IPS DF 4.7 (cell line): ENCODE measurements at regions not wholly inside any gene's neighbourhood (a gene's known extent, or its start where the extent isn't known, plus 50 kb on each side); places are given as distances from the start of the nearest gene placed in this dataset.
A peak's percentile ranks its signal among the peaks of the same experiment; 100 is the strongest.

Source experiments
- DNase-seq: peaks from one replicate; pipeline ENCODE4 v3.0.0-alpha.2; 2013; ENCODE audit warnings: low spot score; ENCODE audit errors: extremely low read depth

DNA sequence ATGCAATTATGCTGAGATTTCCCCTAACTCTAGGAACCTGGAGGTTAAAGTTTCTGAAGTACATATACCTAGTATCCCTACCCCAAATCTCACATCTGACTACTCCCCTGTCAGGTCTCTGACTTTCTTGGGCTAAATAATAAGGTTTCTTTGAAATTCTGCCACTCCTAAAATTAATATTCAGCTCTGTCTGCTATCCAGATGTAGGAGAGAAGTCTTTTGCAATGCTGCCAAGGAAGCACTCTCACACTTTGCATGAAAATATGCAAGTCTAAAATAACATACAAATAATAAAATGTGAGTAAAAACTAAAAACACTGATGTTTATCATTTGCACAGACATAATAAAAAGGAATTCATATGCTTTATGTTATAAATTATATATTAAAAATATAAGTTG, 196.9 kb upstream of the LRFN5 start:
- DNase-seq, result no peak

DNA sequence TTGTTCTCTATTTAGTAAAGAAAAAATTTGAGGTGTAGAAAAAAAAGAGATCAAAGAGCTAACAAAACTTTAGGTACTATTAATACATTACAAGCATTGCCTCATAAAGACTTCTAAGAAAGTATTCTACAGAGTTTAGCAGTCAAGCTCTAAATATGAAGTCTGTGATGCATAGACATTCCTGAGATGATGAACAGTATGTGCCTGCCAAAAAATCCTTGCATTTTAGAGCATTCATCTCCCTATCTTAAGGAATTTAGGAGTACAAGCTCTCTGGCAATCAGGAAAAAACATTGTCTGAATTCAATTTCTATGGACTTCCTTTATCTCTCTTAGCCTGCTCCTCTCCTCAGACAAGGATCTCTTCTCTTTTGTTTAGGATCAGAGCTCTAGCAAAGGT, 202.6 kb upstream of the LRFN5 start:
- no peak for DNase-seq

- peak; percentile 19 for DNase-seq
These were observed 203.3 kb upstream of the LRFN5 start for GRCh38 chr14:41403360-41403759.

GRCh38 chr14:41397926-41398325, 208.8 kb upstream of the LRFN5 start:
- no peak for DNase-seq

GRCh38 chr14:41393512-41393911, 213.2 kb upstream of the LRFN5 start:
- DNase-seq, result no peak

GRCh38 chr14:41392226-41392625, 214.4 kb upstream of the LRFN5 start:
- DNase-seq, result no peak

GRCh38 chr14:41389355-41389754, 217.3 kb upstream of the LRFN5 start:
- no peak for DNase-seq

DNA sequence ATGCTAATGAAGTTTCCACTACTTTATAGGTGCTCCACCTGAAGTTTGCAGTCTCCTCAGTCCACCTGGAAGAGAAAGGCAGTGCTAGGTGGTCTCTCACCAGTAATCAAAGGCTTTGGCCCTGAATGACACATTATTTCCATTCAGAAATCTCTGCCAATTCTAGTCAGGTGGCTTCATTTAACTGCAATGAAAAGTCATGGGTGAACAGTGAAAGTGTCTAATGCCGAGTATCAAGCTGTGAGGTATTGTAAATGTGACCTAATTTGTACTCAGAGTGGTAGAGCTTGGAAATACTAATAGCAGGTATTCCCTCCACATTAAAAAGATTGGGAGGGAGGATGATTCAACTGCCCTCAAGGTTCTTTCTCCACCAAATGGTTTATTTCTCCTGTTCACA, 220.9 kb upstream of the LRFN5 start:
- DNase-seq, result no peak

GRCh38 chr14:41380017-41380416, 226.7 kb upstream of the LRFN5 start:
- DNase-seq, result no peak

DNA sequence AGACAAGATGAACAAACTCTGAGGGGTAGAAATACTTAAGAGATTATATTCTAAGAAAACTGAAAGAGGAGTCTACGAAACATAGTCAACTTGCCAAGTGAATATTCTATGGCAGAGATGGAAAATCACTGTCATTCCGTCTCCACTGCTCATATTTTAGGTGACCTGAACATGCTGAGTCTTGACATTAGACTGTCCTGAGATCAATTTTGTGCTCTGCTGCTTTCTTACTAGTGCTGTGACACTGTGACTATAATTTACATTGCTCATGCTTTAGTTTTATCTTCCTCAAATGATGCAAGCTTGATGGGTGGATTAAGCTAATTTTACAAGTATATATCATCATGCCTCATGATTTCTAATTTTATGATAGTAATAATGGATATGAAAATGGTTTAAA, 228.2 kb upstream of the LRFN5 start:
- DNase-seq, result no peak

GRCh38 chr14:41377932-41378331, 228.7 kb upstream of the LRFN5 start:
- no peak for DNase-seq

GRCh38 chr14:41374092-41374491, 232.6 kb upstream of the LRFN5 start:
- DNase-seq, result no peak

- peak; percentile 7 for DNase-seq
These were observed 244.5 kb upstream of the LRFN5 start for GRCh38 chr14:41362139-41362538.

GRCh38 chr14:41360126-41360525, 246.6 kb upstream of the LRFN5 start:
- DNase-seq, result no peak

DNA sequence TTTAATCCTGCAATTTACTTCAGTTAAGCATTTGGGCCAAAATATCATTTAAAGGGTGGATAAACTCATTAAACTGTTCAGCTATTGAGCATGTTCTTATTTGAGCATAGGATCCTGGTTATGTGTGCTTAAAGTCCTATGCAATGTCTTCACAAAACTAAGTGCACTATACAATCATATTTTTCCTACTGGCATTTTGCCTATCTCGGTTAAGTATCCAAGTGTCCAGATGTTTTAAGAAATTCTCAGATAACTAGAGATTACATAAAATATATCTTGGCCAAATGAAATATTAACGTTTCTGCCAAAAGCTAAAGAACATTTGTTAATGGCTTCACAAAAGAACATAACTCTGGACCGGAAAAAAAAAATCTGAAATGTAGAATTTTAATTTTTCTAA, 250.8 kb upstream of the LRFN5 start:
- no peak for DNase-seq

GRCh38 chr14:41350476-41350875, 256.2 kb upstream of the LRFN5 start:
- DNase-seq, result no peak

DNA sequence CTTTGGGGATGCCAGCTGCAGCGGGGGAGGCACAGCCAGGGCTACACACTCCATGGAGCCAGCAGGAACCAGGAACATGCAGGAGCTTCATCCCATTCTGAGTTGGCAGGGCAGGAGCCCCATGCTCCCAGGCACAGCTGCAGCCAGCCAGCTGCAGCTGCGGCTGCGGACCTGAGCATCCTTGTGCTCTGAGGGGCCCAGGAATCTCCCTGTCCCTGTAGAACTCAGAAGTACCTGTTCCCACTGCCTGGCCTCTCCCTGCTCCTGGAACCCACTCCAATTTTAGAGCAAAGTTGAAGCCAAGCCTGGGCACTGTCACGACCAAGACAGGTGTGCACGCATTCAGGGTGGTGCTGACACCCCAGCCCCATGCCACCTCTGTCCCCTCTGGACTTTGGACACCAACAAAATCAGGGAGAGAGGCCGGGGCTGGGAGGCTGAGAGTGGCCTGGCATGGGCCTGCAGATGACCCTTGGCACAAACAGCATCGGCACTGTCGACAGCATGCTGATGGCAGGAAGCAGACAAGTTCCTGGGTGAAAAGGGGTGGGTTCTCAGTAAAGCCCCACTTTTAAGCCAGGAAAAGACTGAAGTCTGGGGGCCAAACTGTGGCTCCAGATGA, 257.3 kb upstream of the LRFN5 start:
- no peak for DNase-seq

DNA sequence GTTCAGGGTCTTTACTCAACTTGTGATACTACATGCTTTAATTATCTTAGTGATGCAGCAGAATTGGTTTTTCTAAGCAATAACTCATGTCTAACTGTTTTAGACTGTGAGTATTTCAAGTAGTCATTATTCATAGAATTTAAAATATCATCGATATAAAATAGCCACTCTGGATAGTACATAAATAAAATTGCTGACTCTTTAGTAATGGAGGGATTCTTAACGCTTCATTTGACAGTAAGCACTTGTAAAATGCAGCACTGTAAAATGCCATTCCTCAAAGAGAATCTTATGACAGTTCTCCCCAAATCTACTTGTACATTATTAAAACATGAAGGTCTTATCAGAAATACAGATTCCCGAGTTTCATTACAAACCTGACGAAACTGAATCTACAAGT, 262.8 kb upstream of the LRFN5 start:
- no peak for DNase-seq

DNA sequence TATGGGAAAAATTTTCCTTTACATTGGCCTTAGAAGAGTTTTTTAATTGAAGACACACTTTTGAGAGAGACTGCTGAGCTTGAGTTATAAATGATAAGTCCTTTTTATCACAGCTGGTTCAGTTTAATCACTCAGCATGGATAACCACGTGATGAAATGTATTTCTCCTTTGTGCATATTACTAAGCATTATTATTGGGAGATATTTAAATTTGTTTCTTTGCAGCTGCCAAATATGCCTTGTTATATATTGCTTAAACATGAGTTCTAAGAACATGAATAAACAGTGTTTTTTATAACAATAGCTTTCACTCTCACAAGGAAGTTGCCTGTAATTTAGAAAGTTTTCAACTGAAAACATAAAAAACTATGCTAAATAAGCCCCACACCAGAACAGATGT, 293.5 kb upstream of the LRFN5 start:
- no peak for DNase-seq

DNA sequence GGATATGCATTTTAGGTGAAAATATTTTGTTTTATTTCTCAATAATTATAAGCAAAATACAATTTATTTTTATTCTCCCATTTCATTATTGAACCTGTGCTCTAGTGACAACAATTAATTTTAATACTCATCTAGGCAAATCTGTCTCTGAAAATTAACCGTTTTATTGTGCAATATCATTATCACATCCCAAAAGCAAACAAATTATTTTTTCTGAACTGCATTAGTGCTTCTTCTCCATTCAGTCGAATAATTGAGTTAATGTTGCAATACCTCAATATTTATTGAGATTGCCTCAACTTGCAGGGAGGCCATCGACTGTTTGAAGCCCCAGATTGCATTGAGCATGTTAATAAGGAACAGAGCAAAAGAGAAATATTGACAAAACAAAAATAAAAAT, 303.2 kb upstream of the LRFN5 start:
- no peak for DNase-seq

DNA sequence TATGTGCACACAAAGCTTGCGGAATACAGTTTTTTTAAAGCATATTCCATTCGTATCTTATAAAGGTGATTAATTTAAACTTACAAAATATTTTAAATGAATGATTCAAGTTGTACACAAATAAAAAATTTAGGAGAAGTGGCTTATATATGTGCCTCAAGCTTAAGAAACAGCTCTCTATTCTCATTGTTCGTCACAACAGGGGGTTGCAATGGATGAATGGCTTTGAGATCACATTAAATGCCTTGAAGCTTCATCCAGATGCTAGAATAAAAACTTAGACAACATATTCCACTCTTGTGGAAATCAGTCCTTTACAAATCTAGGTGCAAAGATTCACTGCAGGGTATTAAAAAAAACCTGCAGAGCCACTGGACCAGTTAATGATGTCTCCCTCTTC, 303.9 kb upstream of the LRFN5 start:
- DNase-seq, result no peak

GRCh38 chr14:41299924-41300323, 306.8 kb upstream of the LRFN5 start:
- DNase-seq, result peak; percentile 11

GRCh38 chr14:41298328-41298690, 308.4 kb upstream of the LRFN5 start:
- no peak for DNase-seq
